Right ventricle myocardium superior (tissue), 1 donor: ENCODE measurements at regions not wholly inside any gene's neighbourhood (a gene's known extent, or its start where the extent isn't known, plus 50 kb on each side); places are given as distances from the start of the nearest gene placed in this dataset.

ENCODE experiments used
- ATAC-seq: fragments of 200-7000 bp; cut with Tn5 transposase; one replicate; pipeline ENCODE4 v1.9.1; 2020; ENCODE audit warnings: mild to moderate bottlenecking; ENCODE audit not compliant: poor library complexity
- DNase-seq: peaks from one replicate; pipeline ENCODE4 v3.0.0-alpha.2; 2020
- intact Hi-C: fragments of 100-400 bp; cut with DNase I; formaldehyde crosslinking; loops from one replicate; pipeline ENCODE4 v1.11.2; 2022
- donor health status: DM: no; HTN: yes; CAD: no; lungs with severe emphysema.

DNA sequence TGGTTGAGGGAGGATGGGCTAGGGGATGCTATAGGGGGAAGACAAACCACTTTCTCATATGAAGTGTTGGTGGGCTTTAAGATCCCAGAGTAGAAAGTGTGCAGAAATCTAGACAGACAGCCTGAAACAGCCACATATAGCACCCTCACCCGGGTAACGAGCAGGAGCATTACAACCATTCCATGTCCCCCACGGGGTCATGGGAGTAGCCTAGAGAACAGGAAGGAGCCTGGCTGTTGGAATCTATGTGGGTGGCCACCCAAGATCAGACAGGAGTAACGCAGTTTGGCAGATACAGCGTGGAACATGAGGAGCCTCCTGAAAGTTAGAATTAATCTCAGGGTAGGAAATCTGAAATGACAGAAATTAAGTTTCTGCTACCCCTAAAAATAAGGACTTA, 146.1 kb upstream of the RAI14 start:
- no peak for ATAC-seq
- intact Hi-C loops: no loop called here
- no peak for DNase-seq

DNA sequence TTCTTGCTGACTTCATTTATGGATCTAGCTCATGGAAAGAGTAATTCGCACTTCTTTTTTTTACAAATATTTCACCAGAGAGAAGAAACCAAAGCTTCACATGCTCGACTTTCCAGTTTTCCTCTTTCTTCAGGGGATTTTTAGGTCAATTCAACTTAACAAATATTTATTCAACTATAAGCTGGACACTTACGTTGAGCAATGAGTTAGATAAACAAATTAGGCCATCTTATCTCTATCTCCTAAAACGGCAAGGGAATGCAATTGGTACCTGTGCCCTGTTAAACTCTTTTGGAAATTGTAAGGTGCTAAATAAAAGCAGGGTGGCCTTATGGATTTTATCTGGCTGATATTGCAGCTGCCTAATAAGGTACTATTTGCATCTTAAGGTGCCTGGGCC, 145.1 kb upstream of the RAI14 start:
- intact Hi-C loops: no loop called here
- no peak for DNase-seq
- no peak for ATAC-seq

DNA sequence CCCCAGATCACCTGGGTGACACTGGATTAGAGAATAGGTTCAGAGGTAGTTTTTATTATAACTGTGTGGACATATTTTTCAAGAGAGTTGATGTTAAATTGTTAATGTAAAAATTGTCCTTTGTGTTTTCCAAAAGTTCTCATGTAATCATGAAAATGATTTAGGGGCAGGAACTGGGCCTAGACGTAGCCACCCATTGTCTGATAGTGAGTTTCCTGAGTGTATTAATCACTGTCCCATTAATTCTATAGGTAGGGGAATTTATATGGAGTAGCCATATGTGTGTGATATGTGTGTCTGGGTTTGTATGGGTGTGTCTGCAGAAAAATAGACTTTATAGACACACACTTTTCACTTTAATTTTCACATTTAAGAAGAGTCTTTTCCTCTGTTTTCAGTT, 144.6 kb upstream of the RAI14 start:
- intact Hi-C loops: no loop called here
- ATAC-seq: no peak
- no peak for DNase-seq

DNA sequence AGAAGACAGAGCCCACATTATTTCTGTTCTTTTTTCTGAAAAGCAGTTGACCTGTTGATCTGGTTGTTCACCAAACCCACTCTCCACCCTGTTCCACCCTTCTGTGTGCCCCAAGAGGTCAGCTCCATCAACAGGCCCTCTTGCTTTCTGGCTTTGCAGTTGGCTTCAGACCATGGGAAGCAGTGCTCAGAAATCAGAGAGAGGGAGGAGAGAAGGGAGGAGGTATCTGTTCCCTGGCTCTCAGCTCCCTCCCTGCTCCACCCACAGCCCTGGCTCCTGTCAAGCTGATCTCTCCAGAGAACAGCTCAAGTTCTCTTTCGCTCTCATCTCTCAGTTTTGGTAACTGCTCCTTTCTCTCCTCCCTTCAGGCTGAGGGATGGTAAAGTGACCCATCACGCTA, 144.2 kb upstream of the RAI14 start:
- ATAC-seq: peak; percentile 94
- peak; percentile 74 for DNase-seq
- intact Hi-C loops: no loop called here

DNA sequence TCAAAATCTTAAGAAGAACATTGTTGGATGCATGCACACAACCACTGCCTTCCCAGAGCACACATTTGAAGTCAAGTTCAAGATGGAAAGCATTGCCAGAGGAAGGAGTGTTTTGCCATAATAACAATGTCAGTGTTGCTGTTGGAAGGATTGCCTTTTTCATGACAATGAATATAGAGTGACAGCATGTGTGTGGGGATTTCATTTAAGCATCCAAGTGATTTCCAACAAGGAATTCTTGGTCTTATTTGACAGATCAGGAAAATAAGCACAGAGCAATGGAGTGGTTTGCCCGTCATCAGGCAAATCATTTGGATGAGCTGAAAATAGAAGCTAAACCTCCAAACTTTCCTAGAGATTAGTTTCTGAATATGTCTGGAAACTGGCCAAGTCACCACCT, 140.0 kb upstream of the RAI14 start:
- intact Hi-C loops: no loop called here
- ATAC-seq (no peak), DNase-seq (no peak)

DNA sequence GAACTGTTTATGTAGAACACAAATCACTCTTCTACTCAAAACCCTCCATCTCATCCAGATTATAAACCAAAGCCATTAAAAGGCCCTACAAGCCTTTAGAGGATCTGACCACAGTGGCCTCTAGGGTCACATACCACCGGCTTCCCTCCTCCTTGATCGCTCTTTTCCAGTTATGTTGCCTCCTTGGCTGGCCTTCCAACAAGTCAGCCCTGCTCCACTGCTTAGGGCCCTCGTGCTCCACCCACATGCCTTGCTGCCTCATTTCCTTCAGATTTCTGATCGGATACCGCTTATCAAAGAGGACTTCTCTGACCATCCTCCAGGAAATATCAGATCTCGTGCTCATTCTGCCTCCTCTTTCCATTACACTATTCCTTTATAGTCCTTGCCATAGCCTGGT, 139.4 kb upstream of the RAI14 start:
- intact Hi-C loops: no loop called here
- ATAC-seq: no peak
- no peak for DNase-seq

DNA sequence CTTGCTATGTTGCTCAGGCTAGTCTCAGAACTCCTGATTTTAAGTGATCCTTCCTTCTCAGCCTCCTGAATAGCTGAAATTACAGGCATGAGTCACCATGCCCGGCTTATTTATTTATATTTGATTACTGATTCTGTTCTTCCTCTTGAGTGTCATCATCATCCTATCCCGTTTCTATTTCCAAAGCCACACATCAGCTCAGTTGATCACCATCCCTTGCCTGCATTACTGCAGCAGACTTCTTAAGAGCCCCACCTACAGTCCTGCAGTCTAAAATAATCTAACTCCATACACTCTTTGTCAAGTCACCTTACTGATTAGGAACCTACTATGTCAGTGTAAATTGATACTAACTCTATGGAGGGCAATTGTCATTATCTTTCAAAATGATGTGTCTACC, 138.9 kb upstream of the RAI14 start:
- DNase-seq: no peak
- no peak for ATAC-seq
- intact Hi-C loops: no loop called here

DNA sequence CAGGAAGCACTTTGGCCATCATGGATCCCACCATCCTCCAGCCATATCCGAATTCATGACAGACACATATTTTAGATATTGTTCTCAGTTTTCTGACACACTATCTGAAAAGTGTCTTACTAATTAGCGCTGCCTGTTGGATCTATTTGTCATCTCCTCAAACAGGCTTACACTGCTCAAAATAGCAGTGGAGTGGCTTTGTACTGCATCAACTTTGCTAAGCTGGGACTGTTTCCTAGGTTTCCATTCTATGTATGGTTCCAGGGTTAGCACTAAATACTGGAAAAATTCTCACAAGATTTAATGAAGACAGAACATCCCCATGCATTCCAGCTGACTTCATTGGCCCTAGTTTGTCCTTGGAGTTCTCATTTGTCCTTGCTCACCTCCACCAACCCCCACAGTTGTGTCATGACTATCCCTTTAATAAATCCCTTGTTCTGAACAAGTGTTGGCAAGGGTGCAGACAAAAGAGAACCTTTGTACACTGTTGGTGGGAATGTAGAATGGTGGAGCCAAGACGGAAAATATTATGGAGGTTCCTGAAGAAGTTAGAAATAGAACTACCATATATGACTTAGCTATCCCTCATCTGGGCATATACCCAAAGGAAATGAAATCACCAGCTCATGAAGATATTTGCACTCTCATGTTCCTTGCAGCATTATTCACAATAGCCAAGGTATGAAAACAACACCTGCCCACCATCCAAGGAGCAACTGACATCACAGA, 136.5 kb upstream of the RAI14 start:
- intact Hi-C loops: no loop called here
- peak; percentile 48 for ATAC-seq
- DNase-seq: no peak

DNA sequence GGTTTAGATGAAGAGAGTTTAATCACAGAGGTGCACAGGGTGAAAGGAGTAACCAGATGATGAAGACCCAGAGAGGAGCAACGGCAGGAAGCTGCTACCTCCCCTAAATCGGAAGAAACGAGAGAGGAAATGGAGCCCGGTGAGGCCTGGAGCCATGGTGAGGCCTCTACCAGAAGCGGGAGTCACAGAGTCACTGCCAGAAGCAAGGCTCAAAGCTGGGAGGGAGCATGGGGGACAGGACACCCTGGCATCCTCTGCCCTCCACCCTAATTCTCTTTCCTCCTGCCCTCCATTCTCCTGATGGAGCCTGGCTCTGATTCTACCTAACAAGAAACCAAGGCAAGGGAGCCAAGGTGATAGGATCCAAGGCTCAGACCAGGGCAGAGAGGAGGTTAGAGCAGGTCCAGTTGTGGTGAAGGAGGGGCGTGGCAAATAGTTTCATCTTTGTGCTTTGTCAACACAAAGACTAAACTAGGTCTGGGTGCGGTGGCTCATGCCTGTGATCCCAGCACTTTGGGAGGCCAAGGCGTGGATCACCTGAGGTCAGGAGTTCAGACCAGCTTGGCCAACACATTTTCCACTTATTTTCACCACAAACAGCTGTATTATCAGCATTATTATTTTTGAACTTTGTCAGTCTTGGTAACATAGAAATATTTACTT, 134.4 kb upstream of the RAI14 start:
- intact Hi-C loops: no loop called here
- ATAC-seq: no peak
- no peak for DNase-seq

DNA sequence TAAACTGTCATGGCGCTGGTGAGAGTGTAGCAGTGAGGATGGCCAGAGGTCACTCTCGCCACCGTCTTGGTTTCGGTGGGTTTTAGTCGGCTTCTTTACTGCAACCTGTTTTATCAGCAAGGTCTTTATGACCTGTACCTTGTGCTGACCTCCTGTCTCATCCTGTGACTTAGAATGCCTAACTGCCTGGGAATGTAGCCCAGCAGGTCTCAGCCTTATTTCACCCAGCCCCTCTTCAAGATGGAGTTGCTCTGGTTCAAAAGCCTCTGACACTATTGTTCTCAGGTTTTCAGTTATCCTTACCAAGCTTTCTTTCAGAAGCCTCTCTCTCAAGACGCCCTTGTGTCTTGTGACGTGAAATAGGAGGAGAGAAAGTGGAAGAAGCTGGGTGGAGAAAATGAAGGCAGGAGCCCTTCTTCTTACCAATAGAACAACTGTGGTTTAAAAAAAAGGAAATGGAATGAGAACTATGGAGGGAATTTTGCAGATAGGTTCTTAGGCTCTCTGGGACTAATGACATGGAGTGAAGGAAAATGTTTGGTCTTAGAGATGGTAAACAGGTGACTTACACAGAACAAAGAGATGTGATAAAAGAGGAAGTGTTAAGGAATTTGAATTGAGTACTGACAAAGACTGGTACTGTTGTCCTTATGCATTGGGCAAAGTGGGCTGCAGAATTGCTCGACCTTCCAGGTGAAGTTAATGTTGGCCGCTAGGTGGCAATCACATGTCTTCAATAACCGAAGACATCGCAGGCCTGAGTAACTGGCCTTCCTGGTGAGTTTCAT, 133.3 kb upstream of the RAI14 start:
- intact Hi-C loops: loop anchor here (1.0 kb wide), 1 partner anchor 376 kb away; no protein-coding TSS in a partner anchor
- peak; percentile 83 for ATAC-seq
- DNase-seq: peak; percentile 48

DNA sequence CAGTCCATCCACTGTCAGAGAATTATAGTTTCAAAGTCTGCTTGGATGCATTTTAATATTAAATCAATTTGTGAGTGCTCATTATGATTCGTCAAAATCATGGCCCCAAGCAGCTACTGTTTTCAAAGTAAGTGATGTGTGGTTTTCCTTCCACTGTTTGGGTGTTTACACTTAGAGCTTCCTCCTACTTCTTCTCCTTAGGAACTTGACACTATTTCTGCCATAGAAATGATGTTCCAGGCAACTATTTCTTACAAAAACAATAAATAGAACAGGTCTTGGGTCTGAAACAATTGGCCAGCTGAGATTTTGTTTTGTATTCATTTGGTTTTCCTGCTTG, 132.8 kb upstream of the RAI14 start:
- intact Hi-C loops: loop anchor here (1.0 kb wide), 1 partner anchor 375 kb away; no protein-coding TSS in a partner anchor
- ATAC-seq: no peak
- no peak for DNase-seq

DNA sequence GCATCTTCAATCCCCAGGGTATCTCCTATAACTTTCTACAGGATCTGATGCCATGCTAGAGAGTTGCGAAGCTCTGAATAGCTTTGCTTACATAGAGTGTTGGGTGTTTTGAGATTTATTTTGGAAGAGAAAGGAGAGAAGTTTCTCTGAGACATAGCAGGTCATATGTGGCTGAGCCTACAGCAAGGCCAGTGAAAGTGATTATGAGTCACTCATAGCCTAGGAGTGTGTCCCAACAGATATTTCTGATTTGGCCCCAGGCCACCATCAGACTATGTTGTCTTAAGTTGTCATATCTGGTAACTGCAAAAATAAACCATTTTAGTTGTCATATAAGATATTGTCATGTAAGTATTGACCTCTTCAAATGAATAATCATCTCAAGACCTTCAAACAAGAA, 132.0 kb upstream of the RAI14 start:
- intact Hi-C loops: no loop called here
- DNase-seq (no peak), ATAC-seq (no peak)

DNA sequence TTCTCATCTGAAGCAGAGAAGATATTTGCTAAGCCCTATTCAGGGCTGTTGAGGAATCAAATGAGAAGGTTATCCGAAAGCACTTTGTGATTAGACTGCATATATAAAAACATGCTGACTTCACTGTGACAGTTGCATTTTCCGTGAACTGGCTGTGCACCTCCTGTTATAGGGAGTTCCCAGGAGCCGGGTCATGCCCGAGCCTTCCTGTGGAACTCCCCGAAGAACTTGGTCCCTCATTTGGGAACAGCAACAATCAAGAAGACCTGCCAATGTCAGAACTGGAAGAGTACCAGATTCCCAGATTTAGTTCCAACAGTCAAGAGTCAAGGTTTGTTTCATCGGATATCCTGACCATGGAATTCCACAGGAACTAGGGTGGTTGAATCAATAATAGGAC, 130.4 kb upstream of the RAI14 start:
- DNase-seq: no peak
- intact Hi-C loops: no loop called here
- ATAC-seq: no peak

DNA sequence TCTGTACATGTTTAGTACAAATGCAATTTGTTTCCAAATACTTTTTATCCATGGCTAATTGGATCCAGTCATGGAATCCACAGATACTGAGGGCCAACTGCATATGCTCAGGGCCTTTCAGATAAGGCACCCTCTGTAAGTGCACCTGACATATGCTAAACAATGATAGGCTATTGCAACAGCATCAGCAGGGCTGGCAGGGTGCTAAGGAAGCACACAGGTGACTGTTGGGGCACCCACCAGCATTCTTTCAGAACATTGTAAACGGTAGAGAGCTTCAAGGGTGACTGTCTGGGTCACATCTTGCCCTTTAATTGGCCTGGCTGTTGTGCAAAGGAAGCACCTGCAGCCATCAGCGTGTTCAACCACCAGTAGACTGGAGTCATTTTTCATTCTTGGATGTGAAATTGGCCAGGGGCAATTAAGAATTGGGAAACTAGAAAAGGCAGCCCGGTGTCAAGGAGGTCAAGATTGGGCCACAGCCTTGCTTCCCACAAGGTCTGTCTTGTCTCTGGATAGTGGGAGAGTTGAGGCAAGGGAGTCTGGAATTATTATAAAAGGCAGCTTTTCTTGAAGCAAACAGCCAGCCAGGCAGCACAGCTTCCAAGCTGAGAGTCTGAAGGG, 129.3 kb upstream of the RAI14 start:
- ATAC-seq: no peak
- DNase-seq: no peak
- intact Hi-C loops: no loop called here

DNA sequence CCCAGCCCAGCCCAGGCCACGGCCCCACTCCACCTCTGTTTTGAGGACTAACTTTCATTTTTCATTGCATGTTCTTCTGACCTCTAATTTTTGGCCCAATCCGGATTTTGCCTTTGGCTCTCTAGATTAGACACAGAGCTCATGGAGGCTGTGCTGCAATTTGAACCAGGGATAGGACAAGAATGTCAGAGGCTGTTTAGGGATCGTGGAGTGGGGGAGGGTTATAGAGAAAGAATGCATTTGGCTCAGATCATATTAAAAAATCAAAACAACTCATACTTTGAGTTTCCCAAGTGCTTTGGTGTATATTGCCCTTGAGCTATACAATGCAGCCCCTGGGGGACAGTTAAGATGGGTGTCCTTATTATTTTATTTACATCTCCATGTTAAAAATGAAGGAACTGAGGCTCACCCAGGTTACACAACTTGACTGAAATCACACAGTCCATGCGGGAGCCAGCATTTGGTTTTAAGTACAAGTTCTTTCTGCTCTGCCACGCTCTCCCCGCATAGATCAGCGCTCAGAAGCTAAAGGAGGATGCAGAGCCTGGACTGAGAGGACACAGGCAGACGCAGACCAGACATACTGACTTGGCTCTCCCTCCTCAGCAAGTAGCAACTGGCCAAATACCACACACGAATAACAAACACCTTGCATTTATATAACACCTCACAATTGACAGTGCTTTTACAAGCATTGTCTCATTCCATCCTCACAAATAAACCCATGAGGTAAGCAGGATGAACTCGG, 126.4 kb upstream of the RAI14 start:
- DNase-seq: no peak
- no peak for ATAC-seq
- intact Hi-C loops: no loop called here

DNA sequence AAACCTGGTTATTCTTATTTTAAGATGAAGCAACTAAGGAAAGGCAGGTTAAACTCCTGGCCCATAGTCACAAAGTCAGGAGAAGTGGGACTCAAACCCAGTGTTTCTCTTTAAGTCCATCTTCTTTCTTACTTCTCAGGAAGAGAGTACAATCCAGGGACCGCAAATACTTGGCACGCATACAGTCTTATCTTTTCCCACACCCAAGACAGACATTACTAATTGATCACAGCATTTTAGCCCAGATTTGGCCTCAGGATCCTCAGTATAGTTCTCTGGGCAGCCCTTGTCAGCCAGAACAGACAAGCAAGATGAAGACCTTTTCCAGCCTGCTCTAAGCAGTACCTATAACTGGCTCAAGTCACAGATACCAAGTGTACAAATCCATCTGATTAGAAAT, 125.5 kb upstream of the RAI14 start:
- DNase-seq (no peak), ATAC-seq (no peak)
- intact Hi-C loops: no loop called here

DNA sequence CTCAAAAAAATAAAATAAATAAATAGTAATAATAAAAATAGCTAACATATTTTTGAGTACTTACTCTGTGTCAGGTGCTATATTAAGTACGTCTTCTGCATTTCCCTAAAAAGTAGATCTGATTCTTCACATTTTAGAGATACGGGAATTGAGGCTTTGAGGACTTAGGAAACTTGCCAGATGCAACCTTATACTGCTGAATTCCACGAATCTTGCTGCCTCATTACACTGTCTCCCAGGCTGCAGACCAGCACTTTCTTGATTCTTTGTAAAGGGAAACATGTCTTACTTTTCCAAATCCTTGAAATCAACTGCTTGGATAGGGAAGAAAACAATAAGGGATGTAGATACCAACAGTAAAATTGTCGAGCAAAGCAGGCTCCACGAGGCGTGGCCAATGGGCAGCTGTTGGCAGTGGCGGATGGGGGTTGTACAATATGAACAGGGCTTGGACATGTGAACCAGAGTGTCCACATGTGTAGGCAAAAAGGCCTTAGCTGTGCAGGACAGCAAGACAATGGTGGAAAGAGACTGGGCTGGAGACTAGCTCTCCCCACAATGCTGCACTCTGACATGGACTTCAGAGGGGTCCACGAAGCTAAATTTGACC, 124.3 kb upstream of the RAI14 start:
- ATAC-seq (no peak), DNase-seq (no peak)
- intact Hi-C loops: no loop called here
